Liver (tissue), 8 donors: ENCODE measurements at regions not wholly inside any gene's neighbourhood (a gene's known extent, or its start where the extent isn't known, plus 50 kb on each side); places are given as distances from the start of the nearest gene placed in this dataset.

Source experiments
- DNase-seq: peaks from one replicate; pipeline ENCODE4 v3.0.0-alpha.2; 2017; ENCODE audit warnings: low spot score
- H3K27ac ChIP-seq, 2 donors: one replicate each; pipeline ENCODE4 v1.7.0; 2013; ENCODE audit warnings: inconsistent platforms in 2 of 2, low read length in 2 of 2, control low read depth in 1 of 2, low read depth in 1 of 2, mild to moderate bottlenecking in 1 of 2
- H3K27me3 ChIP-seq, 4 donors: one replicate each; pipeline versions ENCODE4 v1.6.1 to v1.7.0; 2013; ENCODE audit warnings: low read length in 3 of 4, inconsistent platforms in 1 of 4, mild to moderate bottlenecking in 1 of 4, moderate library complexity in 1 of 4; ENCODE audit not compliant: control insufficient read depth in 4 of 4, insufficient read depth in 4 of 4
- H3K36me3 ChIP-seq, 4 donors: one replicate each; pipeline versions ENCODE4 v1.6.1 to v1.7.0; 2013; ENCODE audit warnings: low read length in 3 of 4, mild to moderate bottlenecking in 3 of 4, low read depth in 1 of 4, moderate library complexity in 1 of 4; ENCODE audit not compliant: control insufficient read depth in 4 of 4, insufficient read depth in 3 of 4
- H3K4me1 ChIP-seq, 4 donors: one replicate each; pipeline versions ENCODE4 v1.6.1 to v1.7.0; 2013; ENCODE audit warnings: low read length in 3 of 4, mild to moderate bottlenecking in 3 of 4, moderate library complexity in 1 of 4; ENCODE audit not compliant: control insufficient read depth in 4 of 4, insufficient read depth in 4 of 4
- H3K4me3 ChIP-seq, 3 donors: one replicate each; pipeline versions ENCODE4 v1.6.1 to v1.7.0; 2013; ENCODE audit warnings: low read length in 3 of 3, control low read depth in 1 of 3, low read depth in 1 of 3, mild to moderate bottlenecking in 1 of 3
- H3K9ac ChIP-seq, 2 donors: one replicate each; pipeline ENCODE4 v1.7.0; 2013; ENCODE audit warnings: low read length in 2 of 2, mild to moderate bottlenecking in 2 of 2, moderate library complexity in 2 of 2, control low read depth in 1 of 2, low read depth in 1 of 2
- H3K9me3 ChIP-seq, 4 donors: one replicate each; pipeline versions ENCODE4 v1.6.1 to v1.7.0; 2013; ENCODE audit warnings: low read length in 3 of 4; ENCODE audit not compliant: control insufficient read depth in 4 of 4
- ATF3 ChIP-seq: IDR thresholded peaks from 2 replicates; pipeline ENCODE4 v1.6.1; 2016; ENCODE audit warnings: antibody characterized with exemption
- EGR1 ChIP-seq, 2 donors: IDR thresholded peaks; 2 replicates each; pipeline ENCODE4 v1.6.1; 2016 to 2018; ENCODE audit warnings: antibody characterized with exemption in 2 of 2, low read depth in 2 of 2
- FOXA1 ChIP-seq: IDR thresholded peaks from 2 replicates; pipeline ENCODE4 v1.6.1; 2016; ENCODE audit warnings: antibody characterized with exemption
- FOXA2 ChIP-seq: IDR thresholded peaks from 2 replicates; pipeline ENCODE4 v1.6.1; 2016; ENCODE audit warnings: antibody characterized with exemption
- HNF4A ChIP-seq, 2 donors: conservative IDR thresholded peaks; 2 replicates each; pipeline ENCODE4 v1.6.1; 2016; ENCODE audit warnings: antibody characterized with exemption in 2 of 2, mild to moderate bottlenecking in 2 of 2
- HNF4G ChIP-seq: IDR thresholded peaks from 2 replicates; pipeline ENCODE4 v1.6.1; 2016; ENCODE audit warnings: antibody characterized with exemption
- JUND ChIP-seq, 2 donors: IDR thresholded peaks; 2 replicates each; pipeline ENCODE4 v1.6.1; 2016; ENCODE audit warnings: antibody characterized with exemption in 2 of 2
- RAD21 ChIP-seq, 2 donors: IDR thresholded peaks; 2 replicates each; pipeline ENCODE4 v1.6.1; 2016; ENCODE audit warnings: antibody characterized with exemption in 2 of 2, mild to moderate bottlenecking in 2 of 2
- RXRA ChIP-seq, 2 donors: IDR thresholded peaks; 2 replicates each; pipeline ENCODE4 v1.6.1; 2017 to 2018; ENCODE audit warnings: antibody characterized with exemption in 2 of 2, mild to moderate bottlenecking in 1 of 2
- SP1 ChIP-seq: IDR thresholded peaks from 2 replicates; pipeline ENCODE4 v1.6.1; 2018; ENCODE audit warnings: antibody characterized with exemption, mild to moderate bottlenecking
- TAF1 ChIP-seq: conservative IDR thresholded peaks from 2 replicates; pipeline ENCODE4 v1.6.1; 2016; ENCODE audit warnings: antibody characterized with exemption, mild to moderate bottlenecking
- YY1 ChIP-seq: IDR thresholded peaks from 2 replicates; pipeline ENCODE4 v1.6.1; 2016; ENCODE audit warnings: antibody characterized with exemption, mild to moderate bottlenecking
- ZBTB33 ChIP-seq: IDR thresholded peaks from 2 replicates; pipeline ENCODE4 v1.6.1; 2016; ENCODE audit warnings: antibody characterized with exemption
- WGBS: extraction: QIAGEN DNeasy Blood & Tissue Kit; methylation state at CpG from one replicate; pipeline ENCODE4 v1.1.7; 2013; 5-methylcytosine and 5-hydroxymethylcytosine counted together
- TF ChIP-seq, protein P1 (sequence below): IDR thresholded peaks from 2 replicates; pipeline ENCODE4 v1.6.1; 2016; ENCODE audit warnings: antibody characterized with exemption
- TF ChIP-seq, protein P2 (sequence below): fragments of 150-350 bp; IDR thresholded peaks from 2 replicates; pipeline ENCODE4 v1.5.1; 2017; ENCODE audit warnings: improper control_type of control experiment, low read depth, low read length; ENCODE audit not compliant: missing input control
- TF ChIP-seq, protein P3 (sequence below): IDR thresholded peaks from 2 replicates; pipeline ENCODE4 v1.6.1; 2016; ENCODE audit warnings: antibody characterized with exemption, mild to moderate bottlenecking
- donor health status: healthy.
- donor health status: healthy.
- donor health status: healthy.
- donor health status: healthy.
- donor health status: healthy.

DNA sequence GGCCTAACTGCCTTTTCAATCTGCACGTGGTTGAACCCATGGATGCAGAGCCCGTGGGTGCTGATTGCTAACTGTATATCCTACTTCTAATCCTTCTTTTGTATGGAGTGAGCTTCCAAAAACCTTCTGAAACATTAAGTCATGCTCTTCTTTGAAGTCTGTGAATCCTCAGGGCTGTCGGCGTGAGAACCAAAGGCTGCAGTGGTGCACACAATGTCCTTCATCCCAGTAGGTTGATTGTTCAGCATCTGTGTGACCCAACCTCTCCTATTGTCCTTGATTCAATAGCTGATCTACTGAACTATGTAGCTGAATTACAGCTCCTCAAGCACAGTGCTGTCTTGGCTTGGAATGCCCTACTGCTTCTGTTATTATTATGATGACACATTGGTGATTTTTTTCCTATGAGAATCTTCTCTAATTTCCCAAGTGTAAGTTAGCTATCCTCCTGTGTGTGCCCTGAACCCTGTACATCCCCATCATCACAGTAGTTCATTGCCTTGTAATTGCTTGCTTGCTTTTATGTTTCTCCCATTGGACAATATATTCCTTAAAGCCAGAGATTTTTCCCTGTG, 294.6 kb downstream of the TRIML1 start:
- no peaks in the 10 kb centered on the region for H3K36me3 ChIP-seq
- WGBS = 72% methylated on average over 4 of the region's 4 CpGs
- no peak for DNase-seq
- peaks cover 0 to 3% (median 0%) of the 10 kb centered on the region in 4 donors for H3K27me3 ChIP-seq
- H3K4me3 ChIP-seq = no peak overlapping the region
- H3K9me3 ChIP-seq = peaks cover 0 to 2% (median 0%) of the 10 kb centered on the region in 4 donors
- H3K4me1 ChIP-seq = peaks cover 0 to 1% (median 0%) of the 10 kb centered on the region in 4 donors
- H3K27ac ChIP-seq = no peak overlapping the region
- TF ChIP-seq FOXA1 (no peak), RXRA (IDR thresholded peaks at IDR 0.05) (no peak), JUND (IDR thresholded peaks at IDR 0.05) (no peak), TAF1 (no peak), SP1 (no peak), HNF4G (no peak), ZBTB33 (no peak), ATF3 (no peak), RAD21 (IDR thresholded peaks at IDR 0.05) (no peak)
- TF ChIP-seq, protein P1, sequence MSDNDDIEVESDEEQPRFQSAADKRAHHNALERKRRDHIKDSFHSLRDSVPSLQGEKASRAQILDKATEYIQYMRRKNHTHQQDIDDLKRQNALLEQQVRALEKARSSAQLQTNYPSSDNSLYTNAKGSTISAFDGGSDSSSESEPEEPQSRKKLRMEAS = no peak
- TF ChIP-seq, protein P2, sequence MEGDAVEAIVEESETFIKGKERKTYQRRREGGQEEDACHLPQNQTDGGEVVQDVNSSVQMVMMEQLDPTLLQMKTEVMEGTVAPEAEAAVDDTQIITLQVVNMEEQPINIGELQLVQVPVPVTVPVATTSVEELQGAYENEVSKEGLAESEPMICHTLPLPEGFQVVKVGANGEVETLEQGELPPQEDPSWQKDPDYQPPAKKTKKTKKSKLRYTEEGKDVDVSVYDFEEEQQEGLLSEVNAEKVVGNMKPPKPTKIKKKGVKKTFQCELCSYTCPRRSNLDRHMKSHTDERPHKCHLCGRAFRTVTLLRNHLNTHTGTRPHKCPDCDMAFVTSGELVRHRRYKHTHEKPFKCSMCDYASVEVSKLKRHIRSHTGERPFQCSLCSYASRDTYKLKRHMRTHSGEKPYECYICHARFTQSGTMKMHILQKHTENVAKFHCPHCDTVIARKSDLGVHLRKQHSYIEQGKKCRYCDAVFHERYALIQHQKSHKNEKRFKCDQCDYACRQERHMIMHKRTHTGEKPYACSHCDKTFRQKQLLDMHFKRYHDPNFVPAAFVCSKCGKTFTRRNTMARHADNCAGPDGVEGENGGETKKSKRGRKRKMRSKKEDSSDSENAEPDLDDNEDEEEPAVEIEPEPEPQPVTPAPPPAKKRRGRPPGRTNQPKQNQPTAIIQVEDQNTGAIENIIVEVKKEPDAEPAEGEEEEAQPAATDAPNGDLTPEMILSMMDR = no peak
- H3K9ac ChIP-seq = no peak overlapping the region

GRCh38 chr4:188434643-188435042, 295.4 kb downstream of the TRIML1 start:
- Histone ChIP-seq H3K27me3 (peaks cover 0 to 3% (median 0%) of the 10 kb centered on the region in 4 donors), H3K4me1 (no peaks in the 10 kb centered on the region), H3K36me3 (no peaks in the 10 kb centered on the region), H3K9me3 (peaks cover 0 to 2% (median 0%) of the 10 kb centered on the region in 4 donors), H3K27ac (no peak overlapping the region), H3K4me3 (no peak overlapping the region), H3K9ac (no peak overlapping the region)
- 79% methylated on average over 6 of the region's 6 CpGs for WGBS
- no peak for TF ChIP-seq YY1
- TF ChIP-seq, protein P2 = no peak
- no peak for TF ChIP-seq ATF3
- no peak for TF ChIP-seq JUND (IDR thresholded peaks at IDR 0.05)
- TF ChIP-seq SP1 = no peak
- TF ChIP-seq TAF1 = no peak
- no peak for TF ChIP-seq ZBTB33
- TF ChIP-seq HNF4G = no peak
- no peak for TF ChIP-seq RXRA (IDR thresholded peaks at IDR 0.05)
- TF ChIP-seq, protein P3, sequence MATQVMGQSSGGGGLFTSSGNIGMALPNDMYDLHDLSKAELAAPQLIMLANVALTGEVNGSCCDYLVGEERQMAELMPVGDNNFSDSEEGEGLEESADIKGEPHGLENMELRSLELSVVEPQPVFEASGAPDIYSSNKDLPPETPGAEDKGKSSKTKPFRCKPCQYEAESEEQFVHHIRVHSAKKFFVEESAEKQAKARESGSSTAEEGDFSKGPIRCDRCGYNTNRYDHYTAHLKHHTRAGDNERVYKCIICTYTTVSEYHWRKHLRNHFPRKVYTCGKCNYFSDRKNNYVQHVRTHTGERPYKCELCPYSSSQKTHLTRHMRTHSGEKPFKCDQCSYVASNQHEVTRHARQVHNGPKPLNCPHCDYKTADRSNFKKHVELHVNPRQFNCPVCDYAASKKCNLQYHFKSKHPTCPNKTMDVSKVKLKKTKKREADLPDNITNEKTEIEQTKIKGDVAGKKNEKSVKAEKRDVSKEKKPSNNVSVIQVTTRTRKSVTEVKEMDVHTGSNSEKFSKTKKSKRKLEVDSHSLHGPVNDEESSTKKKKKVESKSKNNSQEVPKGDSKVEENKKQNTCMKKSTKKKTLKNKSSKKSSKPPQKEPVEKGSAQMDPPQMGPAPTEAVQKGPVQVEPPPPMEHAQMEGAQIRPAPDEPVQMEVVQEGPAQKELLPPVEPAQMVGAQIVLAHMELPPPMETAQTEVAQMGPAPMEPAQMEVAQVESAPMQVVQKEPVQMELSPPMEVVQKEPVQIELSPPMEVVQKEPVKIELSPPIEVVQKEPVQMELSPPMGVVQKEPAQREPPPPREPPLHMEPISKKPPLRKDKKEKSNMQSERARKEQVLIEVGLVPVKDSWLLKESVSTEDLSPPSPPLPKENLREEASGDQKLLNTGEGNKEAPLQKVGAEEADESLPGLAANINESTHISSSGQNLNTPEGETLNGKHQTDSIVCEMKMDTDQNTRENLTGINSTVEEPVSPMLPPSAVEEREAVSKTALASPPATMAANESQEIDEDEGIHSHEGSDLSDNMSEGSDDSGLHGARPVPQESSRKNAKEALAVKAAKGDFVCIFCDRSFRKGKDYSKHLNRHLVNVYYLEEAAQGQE = no peak
- no peak for TF ChIP-seq FOXA2
- TF ChIP-seq EGR1 (IDR thresholded peaks at IDR 0.05; ENCODE audit: low read depth in 2 of 2) = no peak
- no peak for TF ChIP-seq HNF4A (conservative IDR thresholded peaks at IDR 0.05)
- TF ChIP-seq, protein P1 = no peak
- DNase-seq = no peak
